NCI-H2029 treated with DMSO at 0.1 percent for 48 hours (cell line): ENCODE measurements at regions not wholly inside any gene's neighbourhood (a gene's known extent, or its start where the extent isn't known, plus 50 kb on each side); places are given as distances from the start of the nearest gene placed in this dataset.

ENCODE experiments used
- DNase-seq: peaks from one replicate; lab custom pipeline; 2025; lab: John Stamatoyannopoulos, UW

GRCh38 chr21:35849144-35849543 lies 211.2 kb downstream of the SETD4 start:
- DNase-seq = no peak

GRCh38 chr21:35843911-35844667 lies 216.2 kb downstream of the SETD4 start:
- no peak for DNase-seq

- no peak for DNase-seq
Measured at GRCh38 chr21:35840949-35841348, 219.4 kb downstream of the SETD4 start.

GRCh38 chr21:35840197-35840799 lies 220.0 kb downstream of the SETD4 start:
- peak; percentile 75 for DNase-seq

GRCh38 chr21:35838987-35839763 lies 221.2 kb downstream of the SETD4 start:
- no peak for DNase-seq

- no peak for DNase-seq
Measured at GRCh38 chr21:35838350-35838749, 222.0 kb downstream of the SETD4 start.

- no peak for DNase-seq
Measured at GRCh38 chr21:35833991-35834390, 226.3 kb downstream of the SETD4 start.

- no peak for DNase-seq
Measured at GRCh38 chr21:35833388-35833787, 226.9 kb downstream of the SETD4 start.

GRCh38 chr21:35831230-35831629 lies 229.1 kb downstream of the SETD4 start:
- DNase-seq = no peak

- peak; percentile 82 for DNase-seq
Measured at GRCh38 chr21:35829067-35829466, 231.3 kb downstream of the SETD4 start.

GRCh38 chr21:35828161-35828560 lies 232.2 kb downstream of the SETD4 start:
- no peak for DNase-seq

GRCh38 chr21:35827004-35827403 lies 233.3 kb downstream of the SETD4 start:
- DNase-seq = no peak

GRCh38 chr21:35825370-35826353 lies 234.7 kb downstream of the SETD4 start:
- no peak for DNase-seq

- no peak for DNase-seq
Measured at GRCh38 chr21:35824136-35824535, 236.2 kb downstream of the SETD4 start.

GRCh38 chr21:35819134-35819533 lies 241.2 kb downstream of the SETD4 start:
- no peak for DNase-seq

GRCh38 chr21:35818597-35818996 lies 241.7 kb downstream of the SETD4 start:
- DNase-seq = no peak

GRCh38 chr21:35814858-35815619 lies 245.3 kb downstream of the SETD4 start:
- DNase-seq = no peak

GRCh38 chr21:35812679-35813078 lies 247.6 kb downstream of the SETD4 start:
- no peak for DNase-seq

GRCh38 chr21:35811191-35811806 lies 249.0 kb downstream of the SETD4 start:
- DNase-seq = no peak

- DNase-seq = no peak
Measured at GRCh38 chr21:35810431-35810970, 249.8 kb downstream of the SETD4 start.
